Smooth muscle cell (in vitro differentiated cells): ENCODE measurements at regions not wholly inside any gene's neighbourhood (a gene's known extent, or its start where the extent isn't known, plus 50 kb on each side); places are given as distances from the start of the nearest gene placed in this dataset.

Experiments
- DNase-seq: peaks from one replicate; lab custom pipeline; 2025; ENCODE audit not compliant: unreplicated experiment; lab: John Stamatoyannopoulos, UW
- H2AFZ ChIP-seq: fragments of 200-600 bp; sonication (generic); 2 replicates; pipeline ENCODE4 v1.6.0; 2016; ENCODE audit warnings: antibody characterized with exemption, low read depth, mild to moderate bottlenecking
- H3F3A ChIP-seq: fragments of 200-600 bp; sonication (generic); 2 replicates; pipeline ENCODE4 v1.6.0; 2017; ENCODE audit warnings: antibody characterized with exemption, low read depth
- H3K27ac ChIP-seq: fragments of 200-600 bp; sonication (generic); 2 replicates; pipeline ENCODE4 v1.5.1; 2016; ENCODE audit warnings: low read depth, mild to moderate bottlenecking
- H3K27me3 ChIP-seq: fragments of 200-600 bp; sonication (generic); 2 replicates; pipeline ENCODE4 v1.6.1; 2016; ENCODE audit warnings: low read depth, mild to moderate bottlenecking
- H3K36me3 ChIP-seq: fragments of 200-600 bp; sonication (generic); 2 replicates; pipeline ENCODE4 v1.5.1; 2016; ENCODE audit warnings: low read depth
- H3K4me1 ChIP-seq: fragments of 200-600 bp; sonication (generic); 2 replicates; pipeline ENCODE4 v1.5.1; 2016; ENCODE audit warnings: low read depth
- H3K4me2 ChIP-seq: fragments of 200-600 bp; sonication (generic); 2 replicates; pipeline ENCODE4 v1.6.0; 2016; ENCODE audit warnings: mild to moderate bottlenecking
- H3K4me3 ChIP-seq: fragments of 200-600 bp; sonication (generic); 2 replicates; pipeline ENCODE4 v1.5.1; 2016; ENCODE audit warnings: mild to moderate bottlenecking
- H3K79me2 ChIP-seq: fragments of 200-600 bp; sonication (generic); 2 replicates; pipeline ENCODE4 v1.6.0; 2016; ENCODE audit warnings: low read depth, mild to moderate bottlenecking
- H3K9ac ChIP-seq: fragments of 200-600 bp; sonication (generic); 2 replicates; pipeline ENCODE4 v1.6.0; 2016; ENCODE audit warnings: low read depth
- H3K9me3 ChIP-seq: fragments of 200-600 bp; sonication (generic); replicated peaks from 2 replicates; pipeline ENCODE4 v1.5.1; 2016; ENCODE audit warnings: low read depth
- H4K20me1 ChIP-seq: fragments of 200-600 bp; sonication (generic); 2 replicates; pipeline ENCODE4 v1.6.0; 2016; ENCODE audit warnings: low read depth
- CTCF ChIP-seq: fragments of 200-600 bp; sonication (generic); IDR thresholded peaks from 2 replicates; pipeline ENCODE4 v1.5.1; 2017; ENCODE audit warnings: borderline replicate concordance, mild to moderate bottlenecking, antibody characterized with exemption; ENCODE audit not compliant: insufficient read depth, poor library complexity, severe bottlenecking
- WGBS: methylation state at CpG from one replicate; pipeline ENCODE4 v1.1.7; 2016; ENCODE audit warnings: low lambda C conversion rate; 5-methylcytosine and 5-hydroxymethylcytosine counted together

GRCh38 chr1:114032271-114033215, 53.3 kb downstream of the OLFML3 start:
- Histone ChIP-seq H3K36me3 (no peaks in the 10 kb centered on the region), H3K4me3 (no peak overlapping the region), H3F3A (peaks cover 3% of the 10 kb centered on the region), H3K9ac (peak overlapping the region; percentile 31), H2AFZ (no peak overlapping the region), H3K4me1 (peaks cover 35% of the 10 kb centered on the region), H4K20me1 (no peaks in the 10 kb centered on the region), H3K27ac (peak overlapping the region; percentile 56), H3K9me3 (no peaks in the 10 kb centered on the region), H3K27me3 (no peaks in the 10 kb centered on the region), H3K79me2 (no peaks in the 10 kb centered on the region), H3K4me2 (peak overlapping the region; percentile 63)
- WGBS, result 23% methylated on average over 7 of the region's 7 CpGs
- no peak for TF ChIP-seq CTCF
- DNase-seq, result no peak

DNA sequence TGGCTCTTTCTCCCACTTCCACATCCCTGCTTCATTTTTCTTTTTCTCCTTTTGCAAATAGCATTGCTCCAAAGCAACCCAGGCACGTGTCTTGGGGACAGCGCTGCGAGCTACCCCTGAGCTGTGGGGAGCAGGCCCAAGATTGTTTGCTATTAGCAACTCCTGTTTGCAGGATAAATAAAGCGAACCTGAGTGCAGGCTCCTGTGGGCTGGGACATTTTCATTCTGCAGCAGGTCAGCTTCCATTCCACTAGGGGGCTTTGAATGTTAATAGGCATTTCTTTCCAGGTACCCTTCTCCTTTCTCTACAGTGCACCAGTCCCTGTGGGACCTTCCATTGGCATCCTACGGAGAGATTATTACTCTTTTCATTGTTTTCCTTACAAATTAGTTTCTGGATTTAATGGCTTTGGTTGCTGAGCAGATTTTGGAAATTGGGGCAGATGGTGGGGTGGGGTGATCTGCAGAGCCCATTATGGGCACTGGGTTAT, 54.0 kb downstream of the OLFML3 start:
- Histone ChIP-seq H3K4me3 (no peak overlapping the region), H2AFZ (no peak overlapping the region), H3K4me1 (peaks cover 42% of the 10 kb centered on the region), H3K27ac (peak overlapping the region; percentile 44), H3K4me2 (peak overlapping the region; percentile 63), H3K27me3 (no peaks in the 10 kb centered on the region), H3K36me3 (no peaks in the 10 kb centered on the region), H3F3A (peaks cover 3% of the 10 kb centered on the region), H3K79me2 (no peaks in the 10 kb centered on the region), H4K20me1 (no peaks in the 10 kb centered on the region), H3K9me3 (no peaks in the 10 kb centered on the region), H3K9ac (no peak overlapping the region)
- peak; percentile 51 for TF ChIP-seq CTCF
- no peak for DNase-seq
- 11% methylated on average over 5 of the region's 5 CpGs for WGBS

GRCh38 chr1:114033961-114034360, 54.7 kb downstream of the OLFML3 start:
- H3K36me3 ChIP-seq, result no peaks in the 10 kb centered on the region
- DNase-seq, result no peak
- H3K4me2 ChIP-seq, result no peak overlapping the region
- no peaks in the 10 kb centered on the region for H3K27me3 ChIP-seq
- no peak for TF ChIP-seq CTCF
- H3K4me1 ChIP-seq, result peaks cover 49% of the 10 kb centered on the region
- H3K9ac ChIP-seq, result no peak overlapping the region
- no peaks in the 10 kb centered on the region for H4K20me1 ChIP-seq
- H3K79me2 ChIP-seq, result no peaks in the 10 kb centered on the region
- H2AFZ ChIP-seq, result no peak overlapping the region
- WGBS, result 15% methylated on average over 2 of the region's 2 CpGs
- H3K4me3 ChIP-seq, result no peak overlapping the region
- H3F3A ChIP-seq, result peaks cover 3% of the 10 kb centered on the region
- no peaks in the 10 kb centered on the region for H3K9me3 ChIP-seq
- H3K27ac ChIP-seq, result peak overlapping the region; percentile 44
